ENCODE measurements at regions not wholly inside any gene's neighbourhood (a gene's known extent, or its start where the extent isn't known, plus 50 kb on each side); places are given as distances from the start of the nearest gene placed in this dataset.
A peak's percentile ranks its signal among the peaks of the same experiment; 100 is the strongest.

- no peak overlapping the region for H3K4me3 ChIP-seq (ENCODE audit: insufficient read length, low read depth)
- no peaks in the 10 kb centered on the region for H3K9me3 ChIP-seq (ENCODE audit: insufficient read depth, low read length)
- no peak for DNase-seq (ENCODE audit: low read depth, low spot score)
- H3K27me3 ChIP-seq (ENCODE audit: insufficient read depth, insufficient read length) = no peaks in the 10 kb centered on the region
- TF ChIP-seq SUZ12 (IDR thresholded peaks at IDR 0.05; ENCODE audit: extremely low read depth, insufficient read depth, insufficient read length) (no peak), ZNF274 (IDR thresholded peaks at IDR 0.05; ENCODE audit: low read depth, low read length) (no peak), YY1 (IDR thresholded peaks at IDR 0.05; ENCODE audit: insufficient read depth, insufficient read length) (no peak)
- no peaks in the 10 kb centered on the region for H3K36me3 ChIP-seq (ENCODE audit: insufficient read depth, insufficient read length, low read length)
- H3K9ac ChIP-seq (ENCODE audit: insufficient read length, low read depth) = no peak overlapping the region
- H3K4me1 ChIP-seq (ENCODE audit: insufficient read depth, insufficient read length) = peaks cover 7% of the 10 kb centered on the region
These were observed 52.0 kb upstream of the RPL11 start for GRCh38 chr1:23639460-23640095.

DNA sequence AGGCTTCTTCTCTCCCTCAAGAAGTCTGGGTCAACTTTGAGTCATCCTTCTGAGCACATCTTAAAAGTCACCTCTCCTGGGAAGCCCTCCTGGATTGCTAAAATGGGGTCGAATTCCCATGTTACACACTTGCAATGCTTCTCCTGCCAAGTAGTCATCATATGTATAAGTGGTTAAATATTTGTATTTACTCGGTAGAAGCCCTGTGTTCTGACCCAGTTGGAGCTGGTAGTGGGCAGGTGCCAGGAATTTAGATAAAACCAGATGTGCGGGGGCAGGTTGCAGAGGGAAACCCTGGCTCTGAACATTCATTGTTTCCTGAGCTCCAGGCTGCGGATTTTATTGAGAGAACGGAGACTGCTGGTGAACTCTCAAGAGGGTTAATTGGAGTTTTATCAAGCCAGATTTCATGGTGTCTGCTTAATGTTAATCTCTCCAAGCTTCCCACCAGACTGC lies 52.8 kb upstream of the RPL11 start:
- no peak overlapping the region for H3K9ac ChIP-seq (ENCODE audit: insufficient read length, low read depth)
- no peak for DNase-seq (ENCODE audit: low read depth, low spot score)
- no peaks in the 10 kb centered on the region for H3K36me3 ChIP-seq (ENCODE audit: insufficient read depth, insufficient read length, low read length)
- H3K9me3 ChIP-seq (ENCODE audit: insufficient read depth, low read length) = no peaks in the 10 kb centered on the region
- TF ChIP-seq YY1 (IDR thresholded peaks at IDR 0.05; ENCODE audit: insufficient read depth, insufficient read length) = no peak
- no peak for TF ChIP-seq SUZ12 (IDR thresholded peaks at IDR 0.05; ENCODE audit: extremely low read depth, insufficient read depth, insufficient read length)
- no peak for TF ChIP-seq ZNF274 (IDR thresholded peaks at IDR 0.05; ENCODE audit: low read depth, low read length)
- H3K4me1 ChIP-seq (ENCODE audit: insufficient read depth, insufficient read length) = peaks cover 5% of the 10 kb centered on the region
- H3K27me3 ChIP-seq (ENCODE audit: insufficient read depth, insufficient read length) = no peaks in the 10 kb centered on the region
- H3K4me3 ChIP-seq (ENCODE audit: insufficient read length, low read depth) = no peak overlapping the region

- Histone ChIP-seq H3K36me3 (ENCODE audit: insufficient read depth, insufficient read length, low read length) (no peaks in the 10 kb centered on the region), H3K9me3 (ENCODE audit: insufficient read depth, low read length) (no peaks in the 10 kb centered on the region), H3K9ac (ENCODE audit: insufficient read length, low read depth) (peak overlapping the region; percentile 8), H3K4me1 (ENCODE audit: insufficient read depth, insufficient read length) (peaks cover 3% of the 10 kb centered on the region), H3K27me3 (ENCODE audit: insufficient read depth, insufficient read length) (no peaks in the 10 kb centered on the region), H3K4me3 (ENCODE audit: insufficient read length, low read depth) (no peak overlapping the region)
- TF ChIP-seq ZNF274 (IDR thresholded peaks at IDR 0.05; ENCODE audit: low read depth, low read length) (no peak), SUZ12 (IDR thresholded peaks at IDR 0.05; ENCODE audit: extremely low read depth, insufficient read depth, insufficient read length) (no peak), YY1 (IDR thresholded peaks at IDR 0.05; ENCODE audit: insufficient read depth, insufficient read length) (no peak)
- DNase-seq (ENCODE audit: low read depth, low spot score) = no peak
These were observed 53.4 kb upstream of the RPL11 start for GRCh38 chr1:23638188-23638619.

GRCh38 chr1:23636009-23636408 lies 55.6 kb upstream of the RPL11 start:
- Histone ChIP-seq H3K4me1 (ENCODE audit: insufficient read depth, insufficient read length) (peaks cover 3% of the 10 kb centered on the region), H3K9me3 (ENCODE audit: insufficient read depth, low read length) (no peaks in the 10 kb centered on the region), H3K9ac (ENCODE audit: insufficient read length, low read depth) (no peak overlapping the region), H3K36me3 (ENCODE audit: insufficient read depth, insufficient read length, low read length) (no peaks in the 10 kb centered on the region), H3K4me3 (ENCODE audit: insufficient read length, low read depth) (no peak overlapping the region), H3K27me3 (ENCODE audit: insufficient read depth, insufficient read length) (no peaks in the 10 kb centered on the region)
- TF ChIP-seq ZNF274 (IDR thresholded peaks at IDR 0.05; ENCODE audit: low read depth, low read length) (no peak), YY1 (IDR thresholded peaks at IDR 0.05; ENCODE audit: insufficient read depth, insufficient read length) (no peak), SUZ12 (IDR thresholded peaks at IDR 0.05; ENCODE audit: extremely low read depth, insufficient read depth, insufficient read length) (no peak)
- no peak for DNase-seq (ENCODE audit: low read depth, low spot score)

- Histone ChIP-seq H3K36me3 (ENCODE audit: insufficient read depth, insufficient read length, low read length) (no peaks in the 10 kb centered on the region), H3K9me3 (ENCODE audit: insufficient read depth, low read length) (no peaks in the 10 kb centered on the region), H3K27me3 (ENCODE audit: insufficient read depth, insufficient read length) (no peaks in the 10 kb centered on the region), H3K4me1 (ENCODE audit: insufficient read depth, insufficient read length) (peaks cover 3% of the 10 kb centered on the region), H3K4me3 (ENCODE audit: insufficient read length, low read depth) (no peak overlapping the region), H3K9ac (ENCODE audit: insufficient read length, low read depth) (peak overlapping the region; percentile 50)
- no peak for TF ChIP-seq YY1 (IDR thresholded peaks at IDR 0.05; ENCODE audit: insufficient read depth, insufficient read length)
- no peak for TF ChIP-seq SUZ12 (IDR thresholded peaks at IDR 0.05; ENCODE audit: extremely low read depth, insufficient read depth, insufficient read length)
- no peak for TF ChIP-seq ZNF274 (IDR thresholded peaks at IDR 0.05; ENCODE audit: low read depth, low read length)
- DNase-seq (ENCODE audit: low read depth, low spot score) = peak; percentile 27
These were observed 56.6 kb upstream of the RPL11 start for GRCh38 chr1:23634840-23635651.

DNA sequence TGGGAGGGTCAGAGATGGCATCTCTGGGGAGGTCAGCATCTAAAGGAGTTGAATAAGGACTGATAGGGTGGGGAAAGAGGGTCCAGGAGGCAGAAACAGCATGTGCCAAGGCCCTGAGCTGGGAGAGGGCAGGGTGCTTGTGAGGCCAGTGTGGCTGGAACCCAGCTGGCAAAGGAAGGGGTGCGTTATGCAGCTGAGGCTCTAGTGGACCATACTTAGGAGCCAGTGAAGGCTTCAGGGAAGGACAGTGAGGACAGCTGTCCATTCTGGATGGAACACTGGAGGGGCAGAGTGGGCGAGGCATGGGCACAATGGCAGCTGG lies 57.1 kb upstream of the RPL11 start:
- Histone ChIP-seq H3K4me1 (ENCODE audit: insufficient read depth, insufficient read length) (peaks cover 3% of the 10 kb centered on the region), H3K27me3 (ENCODE audit: insufficient read depth, insufficient read length) (no peaks in the 10 kb centered on the region), H3K9me3 (ENCODE audit: insufficient read depth, low read length) (no peaks in the 10 kb centered on the region), H3K36me3 (ENCODE audit: insufficient read depth, insufficient read length, low read length) (no peaks in the 10 kb centered on the region), H3K4me3 (ENCODE audit: insufficient read length, low read depth) (no peak overlapping the region), H3K9ac (ENCODE audit: insufficient read length, low read depth) (no peak overlapping the region)
- DNase-seq (ENCODE audit: low read depth, low spot score) = no peak
- TF ChIP-seq SUZ12 (IDR thresholded peaks at IDR 0.05; ENCODE audit: extremely low read depth, insufficient read depth, insufficient read length) (no peak), YY1 (IDR thresholded peaks at IDR 0.05; ENCODE audit: insufficient read depth, insufficient read length) (no peak), ZNF274 (IDR thresholded peaks at IDR 0.05; ENCODE audit: low read depth, low read length) (no peak)

GRCh38 chr1:23632479-23633160 lies 59.0 kb upstream of the RPL11 start:
- no peak overlapping the region for H3K9ac ChIP-seq (ENCODE audit: insufficient read length, low read depth)
- TF ChIP-seq SUZ12 (IDR thresholded peaks at IDR 0.05; ENCODE audit: extremely low read depth, insufficient read depth, insufficient read length) = no peak
- TF ChIP-seq ZNF274 (IDR thresholded peaks at IDR 0.05; ENCODE audit: low read depth, low read length) = no peak
- TF ChIP-seq YY1 (IDR thresholded peaks at IDR 0.05; ENCODE audit: insufficient read depth, insufficient read length) = no peak
- no peaks in the 10 kb centered on the region for H3K9me3 ChIP-seq (ENCODE audit: insufficient read depth, low read length)
- H3K27me3 ChIP-seq (ENCODE audit: insufficient read depth, insufficient read length) = no peaks in the 10 kb centered on the region
- no peak overlapping the region for H3K4me3 ChIP-seq (ENCODE audit: insufficient read length, low read depth)
- peaks cover 3% of the 10 kb centered on the region for H3K4me1 ChIP-seq (ENCODE audit: insufficient read depth, insufficient read length)
- DNase-seq (ENCODE audit: low read depth, low spot score) = no peak
- H3K36me3 ChIP-seq (ENCODE audit: insufficient read depth, insufficient read length, low read length) = no peaks in the 10 kb centered on the region
